Activated CD4-positive, alpha-beta T cell treated with anti-CD3 and anti-CD28 coated beads, Interleukin-2, Interleukin-4, amounts not matched to agents 100 ng/mL and 50 ng/mL, durations not matched to agents 16 hours and 8 hours (primary cell): ENCODE measurements at regions not wholly inside any gene's neighbourhood (a gene's known extent, or its start where the extent isn't known, plus 50 kb on each side); places are given as distances from the start of the nearest gene placed in this dataset.

ENCODE experiments used
- DNase-seq: peaks from one replicate; pipeline ENCODE4 v3.0.0-alpha.2; 2020; ENCODE audit warnings: low spot score

GRCh38 chr6:166009385-166010031 lies 158.1 kb downstream of the TBXT start:
- DNase-seq: no peak

- DNase-seq: no peak
Observed at GRCh38 chr6:166008441-166009369, 158.9 kb downstream of the TBXT start.

GRCh38 chr6:166007349-166008263 lies 160.0 kb downstream of the TBXT start:
- DNase-seq: no peak

GRCh38 chr6:166006900-166007301 lies 160.8 kb downstream of the TBXT start:
- DNase-seq: no peak

- no peak for DNase-seq
Observed at GRCh38 chr6:166005944-166006899, 161.4 kb downstream of the TBXT start.

GRCh38 chr6:166005401-166005943 lies 162.2 kb downstream of the TBXT start:
- no peak for DNase-seq

GRCh38 chr6:166004876-166005275 lies 162.8 kb downstream of the TBXT start:
- DNase-seq: no peak

GRCh38 chr6:166004471-166004870 lies 163.2 kb downstream of the TBXT start:
- no peak for DNase-seq

GRCh38 chr6:166003569-166003968 lies 164.1 kb downstream of the TBXT start:
- DNase-seq: no peak

GRCh38 chr6:166001359-166001758 lies 166.3 kb downstream of the TBXT start:
- DNase-seq: no peak

GRCh38 chr6:165999279-165999678 lies 168.4 kb downstream of the TBXT start:
- DNase-seq: no peak

- DNase-seq: no peak
Observed at GRCh38 chr6:165998072-165998471, 169.6 kb downstream of the TBXT start.

GRCh38 chr6:165991341-165991740 lies 176.3 kb downstream of the TBXT start:
- DNase-seq: no peak

GRCh38 chr6:165990216-165990615 lies 177.4 kb downstream of the TBXT start:
- no peak for DNase-seq

GRCh38 chr6:165988757-165989456 lies 178.7 kb downstream of the TBXT start:
- no peak for DNase-seq

- DNase-seq: no peak
Observed at GRCh38 chr6:165988302-165988756, 179.3 kb downstream of the TBXT start.

- DNase-seq: no peak
Observed at GRCh38 chr6:165987483-165988301, 180.0 kb downstream of the TBXT start.

GRCh38 chr6:165986914-165987482 lies 180.7 kb downstream of the TBXT start:
- no peak for DNase-seq
